Activated naive CD8-positive, alpha-beta T cell treated with anti-CD3 and anti-CD28 coated beads, Interleukin-2, amount 10 ng/mL, durations not matched to agents 7 days and 5 days (primary cell): ENCODE measurements at regions not wholly inside any gene's neighbourhood (a gene's known extent, or its start where the extent isn't known, plus 50 kb on each side); places are given as distances from the start of the nearest gene placed in this dataset.
"Not testable (repeated sequence)": the region's sequence is repeated elsewhere in the genome, so short reads cannot be mapped to it uniquely, and the experiment has no call there.

Experiments used
- ATAC-seq: fragments of 150-1000 bp; cut with Tn5 transposase; one replicate; pipeline ENCODE4 v1.10.0; 2021; ENCODE audit warnings: low read depth, moderate library complexity
- POLR2A ChIA-PET: fragments of 350-600 bp; sonication (Branson Sonifier 250); formaldehyde crosslinking; loops from one replicate; lab custom pipeline; 2021; ENCODE audit warnings: antibody characterized with exemption; lab: Charles Lee
- DNase-seq: peaks from one replicate; pipeline ENCODE4 v3.0.0; 2021
- H3K27ac Mint-ChIP-seq: one replicate; pipeline ENCODE4 v1.8.0; 2022; ENCODE audit warnings: mild to moderate bottlenecking, mixed read lengths
- H3K27me3 Mint-ChIP-seq: one replicate; pipeline ENCODE4 v1.8.0; 2022; ENCODE audit warnings: mild to moderate bottlenecking, moderate library complexity, mixed read lengths
- H3K36me3 Mint-ChIP-seq: one replicate; pipeline ENCODE4 v1.8.0; 2021; ENCODE audit warnings: mild to moderate bottlenecking, mixed read lengths
- H3K4me1 Mint-ChIP-seq: one replicate; pipeline ENCODE4 v1.8.0; 2021; ENCODE audit warnings: mixed read lengths
- H3K4me3 Mint-ChIP-seq: one replicate; pipeline ENCODE4 v1.8.0; 2022; ENCODE audit warnings: mild to moderate bottlenecking, moderate library complexity, mixed read lengths
- H3K9me3 Mint-ChIP-seq: one replicate; pipeline ENCODE4 v1.8.0; 2021; ENCODE audit warnings: mixed read lengths

DNA sequence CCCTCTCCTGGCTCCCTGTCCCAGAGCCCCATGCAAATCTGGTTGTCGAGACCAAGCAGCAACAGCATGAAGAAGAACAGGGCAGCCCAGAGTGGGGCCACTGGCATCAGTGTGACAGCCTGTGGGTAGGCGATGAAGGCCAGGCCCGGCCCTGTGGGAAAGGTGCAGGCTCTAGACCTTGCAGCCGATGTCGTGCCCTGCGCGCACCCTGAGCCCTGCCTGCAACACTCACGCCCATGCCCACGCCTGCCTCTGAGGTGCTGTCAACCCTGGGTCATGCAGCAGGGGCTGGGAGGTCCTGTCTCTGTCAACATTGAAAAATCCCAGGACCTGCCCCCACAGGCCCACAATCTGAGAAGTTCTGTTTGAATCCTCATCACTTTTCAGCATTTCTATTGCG, 204.0 kb upstream of the TP53TG3 start:
- DNase-seq, POLR2A ChIA-PET, ATAC-seq, H3K36me3 Mint-ChIP-seq, H3K4me3 Mint-ChIP-seq, H3K9me3 Mint-ChIP-seq, H3K27me3 Mint-ChIP-seq, H3K4me1 Mint-ChIP-seq, H3K27ac Mint-ChIP-seq: not testable (repeated sequence)

GRCh38 chr16:32876718-32877117, 200.8 kb upstream of the TP53TG3 start:
- H3K27ac Mint-ChIP-seq, H3K9me3 Mint-ChIP-seq, H3K4me3 Mint-ChIP-seq, H3K4me1 Mint-ChIP-seq, POLR2A ChIA-PET, ATAC-seq, DNase-seq, H3K36me3 Mint-ChIP-seq, H3K27me3 Mint-ChIP-seq: not testable (repeated sequence)

- H3K27ac Mint-ChIP-seq, H3K4me3 Mint-ChIP-seq, H3K27me3 Mint-ChIP-seq, H3K9me3 Mint-ChIP-seq, POLR2A ChIA-PET, H3K4me1 Mint-ChIP-seq, ATAC-seq, H3K36me3 Mint-ChIP-seq, DNase-seq: not testable (repeated sequence)
These were observed 197.8 kb upstream of the TP53TG3 start for GRCh38 chr16:32873783-32874182.

DNA sequence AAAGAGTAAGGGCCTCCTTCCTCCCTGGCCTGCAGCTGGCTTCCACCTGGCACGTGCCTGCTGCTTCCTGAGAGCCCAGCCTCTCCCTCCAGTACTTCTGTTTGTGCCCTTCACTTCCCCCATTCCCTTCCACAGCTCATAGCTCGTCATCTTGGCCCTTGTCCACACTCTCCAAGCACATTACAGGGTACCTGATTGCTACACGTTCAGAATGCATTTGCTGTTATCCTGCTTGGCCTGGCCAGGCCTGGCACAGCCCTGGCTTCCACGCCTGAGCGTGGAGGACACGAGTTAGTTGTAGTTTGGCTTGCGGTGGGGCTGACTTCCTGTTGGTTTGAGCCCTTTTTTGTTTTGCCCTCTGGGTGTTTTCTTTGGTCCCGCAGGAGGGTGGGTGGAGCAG, 197.2 kb upstream of the TP53TG3 start:
- H3K27me3 Mint-ChIP-seq, ATAC-seq, POLR2A ChIA-PET, DNase-seq, H3K9me3 Mint-ChIP-seq, H3K27ac Mint-ChIP-seq, H3K36me3 Mint-ChIP-seq, H3K4me3 Mint-ChIP-seq, H3K4me1 Mint-ChIP-seq: not testable (repeated sequence)

- POLR2A ChIA-PET: not testable (repeated sequence)
These were observed 194.7 kb upstream of the TP53TG3 start for GRCh38 chr16:32870628-32871027.

DNA sequence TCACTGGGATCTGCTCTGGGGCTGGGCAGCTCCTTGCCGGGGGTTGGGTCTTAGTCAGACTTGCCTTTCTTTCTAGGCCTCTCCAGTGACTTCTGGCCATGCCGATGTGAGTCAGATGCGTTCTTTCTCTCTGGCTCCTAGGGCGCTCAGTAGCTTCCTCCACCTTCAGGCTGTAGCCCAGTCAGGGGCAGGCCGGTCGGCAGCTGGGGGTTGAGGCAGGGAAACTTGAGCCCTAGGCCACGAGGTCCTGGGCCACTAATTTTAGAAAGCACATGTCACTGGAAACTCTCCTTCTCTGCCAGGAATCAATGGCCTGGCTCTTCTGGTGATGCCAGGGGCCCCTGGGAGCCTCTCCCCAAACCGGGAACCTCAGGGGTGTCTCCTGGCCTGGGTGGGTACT, 192.4 kb upstream of the TP53TG3 start:
- H3K9me3 Mint-ChIP-seq, H3K36me3 Mint-ChIP-seq, H3K27ac Mint-ChIP-seq, H3K4me1 Mint-ChIP-seq, POLR2A ChIA-PET, ATAC-seq, H3K4me3 Mint-ChIP-seq, H3K27me3 Mint-ChIP-seq, DNase-seq: not testable (repeated sequence)

More at GRCh38 chr16:32870628-32871027, 194.7 kb upstream of the TP53TG3 start:
- H3K4me1 Mint-ChIP-seq, DNase-seq, H3K36me3 Mint-ChIP-seq, ATAC-seq, H3K4me3 Mint-ChIP-seq, H3K9me3 Mint-ChIP-seq, H3K27me3 Mint-ChIP-seq, H3K27ac Mint-ChIP-seq: not testable (repeated sequence)

DNA sequence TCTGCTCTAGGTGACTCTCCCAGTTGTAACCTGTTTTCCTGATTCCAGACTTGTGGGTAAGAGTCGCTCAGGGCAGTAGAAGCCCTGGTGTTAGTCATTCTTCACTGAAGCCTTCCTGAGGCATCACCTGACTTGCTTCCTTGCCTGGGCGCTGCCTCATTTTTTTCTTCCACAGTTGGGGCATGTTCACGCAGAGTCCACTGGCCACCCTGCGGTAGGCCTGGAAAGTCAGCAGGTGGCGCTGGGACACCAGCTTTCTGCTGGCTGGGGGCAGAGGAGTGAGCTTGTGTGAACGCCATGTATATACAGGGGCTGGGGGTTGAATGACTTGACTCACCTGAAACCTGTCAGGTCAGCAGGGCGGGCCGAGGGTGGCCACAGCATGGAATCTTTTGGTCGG, 189.3 kb upstream of the TP53TG3 start:
- POLR2A ChIA-PET, H3K4me1 Mint-ChIP-seq, H3K27ac Mint-ChIP-seq, ATAC-seq, H3K36me3 Mint-ChIP-seq, DNase-seq, H3K4me3 Mint-ChIP-seq, H3K27me3 Mint-ChIP-seq, H3K9me3 Mint-ChIP-seq: not testable (repeated sequence)

GRCh38 chr16:32861476-32862201, 185.7 kb upstream of the TP53TG3 start:
- H3K4me3 Mint-ChIP-seq, DNase-seq, H3K27ac Mint-ChIP-seq, H3K4me1 Mint-ChIP-seq, H3K27me3 Mint-ChIP-seq, ATAC-seq, H3K9me3 Mint-ChIP-seq, POLR2A ChIA-PET, H3K36me3 Mint-ChIP-seq: not testable (repeated sequence)

- H3K4me1 Mint-ChIP-seq, H3K9me3 Mint-ChIP-seq, H3K36me3 Mint-ChIP-seq, POLR2A ChIA-PET, H3K27me3 Mint-ChIP-seq, H3K4me3 Mint-ChIP-seq, DNase-seq, ATAC-seq, H3K27ac Mint-ChIP-seq: not testable (repeated sequence)
These were observed 171.4 kb upstream of the TP53TG3 start for GRCh38 chr16:32847379-32847778.

GRCh38 chr16:32845572-32845971, 169.6 kb upstream of the TP53TG3 start:
- ATAC-seq, POLR2A ChIA-PET, H3K27me3 Mint-ChIP-seq, DNase-seq, H3K36me3 Mint-ChIP-seq, H3K4me3 Mint-ChIP-seq, H3K27ac Mint-ChIP-seq, H3K4me1 Mint-ChIP-seq, H3K9me3 Mint-ChIP-seq: not testable (repeated sequence)

- H3K36me3 Mint-ChIP-seq, H3K27ac Mint-ChIP-seq, DNase-seq, ATAC-seq, H3K4me3 Mint-ChIP-seq, H3K4me1 Mint-ChIP-seq, H3K27me3 Mint-ChIP-seq, POLR2A ChIA-PET, H3K9me3 Mint-ChIP-seq: not testable (repeated sequence)
These were observed 166.9 kb upstream of the TP53TG3 start for GRCh38 chr16:32842844-32843243.

DNA sequence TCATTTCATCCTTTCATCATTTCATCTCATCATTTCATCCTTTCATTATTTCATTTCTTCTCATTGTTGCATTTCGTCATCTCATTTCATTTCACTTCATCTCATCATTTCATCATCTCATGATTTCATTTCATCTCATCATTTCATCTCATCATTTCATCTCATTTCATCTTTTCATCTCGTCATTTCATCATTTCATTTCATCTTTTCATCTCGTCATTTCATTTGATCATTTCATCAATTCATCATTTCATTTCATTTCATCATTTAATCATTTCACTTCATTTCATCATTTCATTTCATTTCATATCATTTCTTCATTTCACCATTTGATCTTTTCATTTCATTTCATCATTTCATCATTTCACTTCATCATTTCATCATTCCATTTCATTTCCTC, 131.3 kb upstream of the TP53TG3 start:
- H3K4me1 Mint-ChIP-seq, ATAC-seq, H3K27me3 Mint-ChIP-seq, H3K27ac Mint-ChIP-seq, DNase-seq, H3K9me3 Mint-ChIP-seq, H3K36me3 Mint-ChIP-seq, POLR2A ChIA-PET, H3K4me3 Mint-ChIP-seq: not testable (repeated sequence)

GRCh38 chr16:32805639-32806038, 129.7 kb upstream of the TP53TG3 start:
- H3K4me1 Mint-ChIP-seq, POLR2A ChIA-PET, H3K27ac Mint-ChIP-seq, H3K9me3 Mint-ChIP-seq, H3K27me3 Mint-ChIP-seq, H3K4me3 Mint-ChIP-seq, H3K36me3 Mint-ChIP-seq, ATAC-seq, DNase-seq: not testable (repeated sequence)
